ENCODE measurements at regions not wholly inside any gene's neighbourhood (a gene's known extent, or its start where the extent isn't known, plus 50 kb on each side); places are given as distances from the start of the nearest gene placed in this dataset.

DNA sequence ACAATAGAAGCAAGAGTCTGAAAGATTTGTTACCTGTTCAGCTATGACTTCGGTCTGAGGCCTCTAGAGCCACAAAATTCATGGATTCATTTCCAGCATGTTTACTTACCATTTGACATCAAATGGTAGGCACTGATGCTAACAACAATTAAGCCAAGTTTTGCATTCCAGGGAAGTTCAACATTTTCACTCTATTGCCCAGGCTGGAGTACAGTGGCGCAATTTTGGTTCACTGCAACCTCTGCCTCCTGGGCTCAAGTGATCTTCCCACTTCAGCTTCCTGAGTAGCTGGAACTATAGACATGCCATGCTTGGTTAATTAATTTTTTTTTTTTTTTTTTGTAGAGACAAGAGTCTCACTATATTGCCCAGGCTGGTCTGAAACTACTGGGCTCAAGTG lies 114.1 kb upstream of the SGK1 start:
- H2BK5ac ChIP-seq (ENCODE audit: low read depth, low read length): no peak overlapping the region
- no peak for TF ChIP-seq CTBP2 (IDR thresholded peaks at IDR 0.05; ENCODE audit: borderline replicate concordance, insufficient read depth, insufficient read length, low read length)
- TF ChIP-seq MAFK (IDR thresholded peaks at IDR 0.05; ENCODE audit: low read depth, low read length): no peak
- no peak for TF ChIP-seq PHF8 (conservative IDR thresholded peaks at IDR 0.05; ENCODE audit: low read depth, low read length)
- TF ChIP-seq GABPA (IDR thresholded peaks at IDR 0.05; ENCODE audit: borderline replicate concordance, insufficient read depth, low read length): no peak
- no peak for TF ChIP-seq SUZ12 (IDR thresholded peaks at IDR 0.05; ENCODE audit: low read length)
- no peak for TF ChIP-seq POLR2A (IDR thresholded peaks at IDR 0.05; ENCODE audit: control extremely low read depth in 1 of 2, low read depth in 2 of 2, low read length in 2 of 2)
- no peak for TF ChIP-seq TAF7 (optimal IDR thresholded peaks at IDR 0.05; ENCODE audit: borderline replicate concordance, low read depth, low read length)
- TF ChIP-seq GTF2F1 (IDR thresholded peaks at IDR 0.05; ENCODE audit: borderline replicate concordance, low read depth, low read length): no peak
- TF ChIP-seq BACH1 (IDR thresholded peaks at IDR 0.05; ENCODE audit: low read length): no peak
- TF ChIP-seq NRF1 (IDR thresholded peaks at IDR 0.05; ENCODE audit: low read depth, low read length): no peak
- TF ChIP-seq CEBPB (IDR thresholded peaks at IDR 0.05; ENCODE audit: low read depth, low read length): no peak
- no peak for TF ChIP-seq HDAC6 (IDR thresholded peaks at IDR 0.05; ENCODE audit: low read depth, low read length)
- TF ChIP-seq NANOG (IDR thresholded peaks at IDR 0.05; ENCODE audit: insufficient read depth, low read depth, low read length, poor library complexity, severe bottlenecking): no peak
- TF ChIP-seq ZNF274 (IDR thresholded peaks at IDR 0.05; ENCODE audit: borderline replicate concordance, extremely low read depth, low read length): no peak
- no peak for TF ChIP-seq RFX5 (IDR thresholded peaks at IDR 0.05; ENCODE audit: borderline replicate concordance, low read depth, low read length)
- no peak for TF ChIP-seq YY1 (IDR thresholded peaks at IDR 0.05; ENCODE audit: low read depth, low read length)

More for the DNA sequence above, 114.1 kb upstream of the SGK1 start:
- 65% methylated on average over 2 of the region's 2 CpGs; no CpG with 5 or more reads in 1 of the 2 experiments for WGBS, 2 experiments (ENCODE audit: extremely low coverage in 1 of 2, insufficient coverage in 1 of 2, insufficient read length in 1 of 2, insufficient replicate concordance in 2 of 2, low coverage in 1 of 2, low lambda C conversion rate in 2 of 2, missing lambda C conversion rate in 1 of 2)
- Histone ChIP-seq H3K36me3 (ENCODE audit: control insufficient read depth in 2 of 4, insufficient read depth in 4 of 4, low read length in 3 of 4) (no peaks in the 10 kb centered on the region), H2BK15ac (ENCODE audit: low read length) (no peak overlapping the region), H3K23ac (ENCODE audit: insufficient read length) (no peak overlapping the region), H3K18ac (ENCODE audit: extremely low read depth, low read length) (no peak overlapping the region), H3K27me3 (replicated peaks in 1 of 4; ENCODE audit: control insufficient read depth in 3 of 4, extremely low read depth in 1 of 4, insufficient read depth in 3 of 4, low read length in 3 of 4) (no peaks in the 10 kb centered on the region), H2AK5ac (ENCODE audit: low read depth, low read length) (no peak overlapping the region), H4K20me1 (replicated peaks in 1 of 2; ENCODE audit: control insufficient read depth in 1 of 2, insufficient read depth in 2 of 2, low read length in 2 of 2) (no peaks in the 10 kb centered on the region), H3K27ac (ENCODE audit: low read depth, low read length) (no peak overlapping the region), H2BK120ac (replicated peaks; ENCODE audit: low read depth, low read length) (no peak overlapping the region), H2BK12ac (ENCODE audit: low read depth, low read length) (no peak overlapping the region), H3K23me2 (ENCODE audit: low read depth, low read length) (no peaks in the 10 kb centered on the region), H3K79me2 (ENCODE audit: control insufficient read depth in 1 of 2, insufficient read depth in 2 of 2, low read length in 2 of 2) (no peaks in the 10 kb centered on the region), H2BK20ac (ENCODE audit: low read length) (no peak overlapping the region), H2AFZ (ENCODE audit: low read length) (no peak overlapping the region), H4K8ac (ENCODE audit: extremely low read depth, insufficient read depth, low read length) (no peak overlapping the region), H3K4ac (replicated peaks; ENCODE audit: insufficient read length, low read depth, low read length) (no peak overlapping the region), H3K79me1 (ENCODE audit: low read depth, low read length) (no peaks in the 10 kb centered on the region), H3K9ac (replicated peaks in 1 of 4; ENCODE audit: extremely low read depth in 1 of 4, low read depth in 3 of 4, low read length in 3 of 4) (no peak overlapping the region), H3K4me1 (replicated peaks in 1 of 4; ENCODE audit: control insufficient read depth in 3 of 4, insufficient read depth in 4 of 4, low read length in 3 of 4) (0 out of 7 replicates have a peak, but pooled peaks cover 0 to 3% (median 0%) of the 10 kb centered on the region in 4 experiments), H4K5ac (ENCODE audit: insufficient read length, low read depth, low read length) (no peak overlapping the region), H3K4me2 (ENCODE audit: insufficient read depth in 1 of 2, low read depth in 2 of 2, low read length in 2 of 2) (no peak overlapping the region), H3K56ac (replicated peaks; ENCODE audit: insufficient read length, low read depth, low read length) (no peak overlapping the region), H3K4me3 (ENCODE audit: extremely low read depth in 1 of 4, insufficient read depth in 2 of 4, low read depth in 3 of 4, low read length in 4 of 4) (no peak overlapping the region), H3K9me3 (ENCODE audit: insufficient read depth in 2 of 2, low read depth in 1 of 2, low read length in 1 of 2) (no peaks in the 10 kb centered on the region), H4K91ac (replicated peaks; ENCODE audit: insufficient read length, low read length) (no peak overlapping the region), H3K14ac (ENCODE audit: insufficient read length) (no peak overlapping the region)
- DNase-seq (ENCODE audit: low read depth in 1 of 2, low spot score in 2 of 2): no peak
- no peak for FAIRE-seq
- ChIA-PET POLR2A (ENCODE audit: partially characterized antibody) (interaction anchor here (0.5 kb wide), 1 partner anchor 228 kb away, joined by 3 read pairs; no protein-coding TSS in a partner anchor), CTCF (ENCODE audit: partially characterized antibody) (interaction anchor here (0.5 to 0.6 kb wide), 2 partner anchors 179 to 394 kb away, joined by 3 read pairs; no protein-coding TSS in a partner anchor)
